Gastrocnemius medialis (tissue), 4 donors: ENCODE measurements at regions not wholly inside any gene's neighbourhood (a gene's known extent, or its start where the extent isn't known, plus 50 kb on each side); places are given as distances from the start of the nearest gene placed in this dataset.

Source experiments
- ATAC-seq, 2 donors: fragments of 150-250 bp; one replicate each; pipeline ENCODE4 v1.9.1; 2016
- DNase-seq, 2 donors: peaks; one replicate each; pipeline ENCODE4 v3.0.0-alpha.2; 2019
- H3K27ac ChIP-seq, 4 donors: fragments of 200-600 bp; sonication (generic); 1 replicate in 1 of 4; 2 replicates in 3 of 4; pipeline ENCODE4 v1.5.1; 2016 to 2018; ENCODE audit warnings: mild to moderate bottlenecking in 2 of 4, moderate library complexity in 1 of 4
- H3K27me3 ChIP-seq, 3 donors: fragments of 200-600 bp; sonication (generic) in 2 of 3; 1 replicate in 1 of 3; 2 replicates in 2 of 3; pipeline versions ENCODE4 v1.5.1 to v1.6.0; 2016 to 2019; ENCODE audit warnings: mild to moderate bottlenecking in 1 of 3, moderate library complexity in 1 of 3
- H3K36me3 ChIP-seq, 2 donors: fragments of 200-600 bp; sonication (generic) in 1 of 2; one replicate each; pipeline ENCODE4 v1.5.1; 2017 to 2018
- H3K4me1 ChIP-seq, 2 donors: fragments of 200-600 bp; sonication (generic) in 1 of 2; one replicate each; pipeline ENCODE4 v1.5.1; 2016 to 2017; ENCODE audit warnings: mild to moderate bottlenecking in 2 of 2
- H3K4me3 ChIP-seq, 4 donors: fragments of 200-600 bp; sonication (generic) in 3 of 4; 1 replicate in 1 of 4; 2 replicates in 3 of 4; pipeline ENCODE4 v1.5.1; 2016 to 2019; ENCODE audit warnings: mild to moderate bottlenecking in 2 of 4
- H3K9me3 ChIP-seq, 3 donors: fragments of 200-600 bp; sonication (generic) in 2 of 3; 1 replicate in 1 of 3; 2 replicates in 2 of 3; pipeline ENCODE4 v1.5.1; 2016 to 2019
- CTCF ChIP-seq, 5 experiments: fragments of 450-650 bp in 3 of 5; fragments of 200-600 bp in 2 of 5; sonication (generic) in 2 of 5; IDR thresholded peaks in 4 of 5; conservative IDR thresholded peaks in 1 of 5; 1 replicate in 4 of 5; 2 replicates in 1 of 5; pipeline ENCODE4 v1.5.1; 2016 to 2019; ENCODE audit warnings: antibody characterized with exemption in 5 of 5, mild to moderate bottlenecking in 3 of 5, moderate library complexity in 3 of 5
- POLR2A ChIP-seq, 2 donors: fragments of 450-650 bp; IDR thresholded peaks; one replicate each; pipeline ENCODE4 v1.6.1; 2017; ENCODE audit warnings: antibody characterized with exemption in 2 of 2, mild to moderate bottlenecking in 2 of 2, moderate library complexity in 2 of 2
- in situ Hi-C, 4 donors: fragments of 200-750 bp; cut with MboI; loops; one replicate each; pipeline versions ENCODE4 v1.15.0 to v1.8.0; 2017; ENCODE audit warnings: low sequenced_read_pairs in 4 of 4
- intact Hi-C: fragments of 100-400 bp; cut with DNase I; formaldehyde crosslinking; loops from one replicate; pipeline ENCODE4 v1.15.1; 2023; ENCODE audit warnings: low total_unique reads

DNA sequence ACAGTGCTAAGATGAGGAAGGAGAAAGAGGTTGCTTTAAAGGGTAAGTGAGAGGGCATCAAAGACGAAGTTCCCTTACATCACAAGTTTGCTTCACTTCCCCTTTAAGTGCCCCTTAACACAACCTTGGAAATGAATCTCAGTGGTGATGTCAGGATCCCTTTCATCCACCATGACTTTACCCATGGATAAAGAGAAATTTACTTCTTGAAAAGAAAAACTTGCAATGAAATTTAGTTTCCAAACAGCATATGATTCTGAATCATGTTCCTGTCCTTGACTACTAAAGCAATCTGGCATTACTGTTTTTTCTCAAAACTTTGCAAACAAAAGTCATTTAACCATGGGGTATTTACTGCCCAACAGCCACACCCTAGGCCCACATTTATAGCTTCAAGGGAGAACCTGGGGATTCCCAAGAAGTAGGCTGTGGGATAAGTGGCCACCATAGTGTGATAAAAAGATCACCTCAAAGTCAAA, 135.9 kb downstream of the ITGB8 start:
- no peak overlapping the region for H3K27ac ChIP-seq
- H3K36me3 ChIP-seq: no peaks in the 10 kb centered on the region
- TF ChIP-seq POLR2A (IDR thresholded peaks at IDR 0.05) (no peak), CTCF (IDR thresholded peaks at IDR 0.05 in 4 of 5, conservative IDR thresholded peaks at IDR 0.05 in 1 of 5) (no peak)
- intact Hi-C loops: no loop called here
- in situ Hi-C loops: no loop called here
- no peak overlapping the region for H3K4me3 ChIP-seq
- ATAC-seq: no peak
- DNase-seq: no peak
- no peaks in the 10 kb centered on the region for H3K27me3 ChIP-seq
- no peaks in the 10 kb centered on the region for H3K4me1 ChIP-seq
- no peaks in the 10 kb centered on the region for H3K9me3 ChIP-seq

DNA sequence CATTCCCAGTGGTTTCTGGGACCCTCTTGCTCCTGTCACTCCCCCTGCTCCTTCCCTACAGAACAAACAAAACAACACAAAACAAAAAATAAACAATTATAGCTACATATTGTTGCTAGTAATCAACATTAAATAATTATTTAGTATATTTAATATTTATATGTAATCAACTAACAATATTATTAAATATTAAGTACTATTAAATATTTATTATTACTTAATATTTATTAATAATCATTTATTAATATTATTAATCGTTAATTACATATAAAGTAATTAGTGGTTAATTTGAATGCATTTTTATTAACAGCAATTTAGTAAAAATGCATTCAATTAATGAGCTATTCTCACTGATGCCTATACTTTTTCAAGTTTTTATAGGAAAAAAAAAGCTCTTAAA, 139.4 kb downstream of the ITGB8 start:
- TF ChIP-seq CTCF (IDR thresholded peaks at IDR 0.05 in 4 of 5, conservative IDR thresholded peaks at IDR 0.05 in 1 of 5) (no peak), POLR2A (IDR thresholded peaks at IDR 0.05) (no peak)
- intact Hi-C loops (no loop called here), in situ Hi-C loops (no loop called here)
- ATAC-seq (no peak), DNase-seq (no peak)
- Histone ChIP-seq H3K9me3 (no peaks in the 10 kb centered on the region), H3K27ac (no peak overlapping the region), H3K4me1 (no peaks in the 10 kb centered on the region), H3K4me3 (no peak overlapping the region), H3K36me3 (no peaks in the 10 kb centered on the region), H3K27me3 (no peaks in the 10 kb centered on the region)

DNA sequence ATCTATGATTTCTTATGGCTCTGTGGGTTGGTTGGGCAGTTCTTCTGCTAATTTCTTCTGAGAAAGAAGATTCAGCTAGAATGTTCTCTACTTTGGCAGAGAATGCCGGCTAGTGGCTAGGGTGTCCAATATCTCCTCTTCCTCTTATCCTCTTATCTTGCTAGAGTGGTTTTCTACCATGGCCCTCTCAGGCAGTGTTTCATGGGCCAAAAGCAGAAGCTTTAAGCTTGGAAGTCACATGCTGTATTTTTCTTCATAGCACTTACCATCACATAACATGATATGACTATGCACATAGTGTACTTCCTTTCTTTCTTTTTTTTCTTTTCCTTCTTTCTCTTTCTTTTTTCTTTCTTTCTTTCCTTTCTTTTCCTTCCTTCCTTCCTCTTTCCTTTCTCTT, 140.0 kb downstream of the ITGB8 start:
- Histone ChIP-seq H3K9me3 (no peaks in the 10 kb centered on the region), H3K36me3 (no peaks in the 10 kb centered on the region), H3K27ac (no peak overlapping the region), H3K4me3 (no peak overlapping the region), H3K4me1 (no peaks in the 10 kb centered on the region), H3K27me3 (no peaks in the 10 kb centered on the region)
- intact Hi-C loops: no loop called here
- ATAC-seq (no peak), DNase-seq (no peak)
- in situ Hi-C loops: no loop called here
- no peak for TF ChIP-seq CTCF (IDR thresholded peaks at IDR 0.05 in 4 of 5, conservative IDR thresholded peaks at IDR 0.05 in 1 of 5)
- TF ChIP-seq POLR2A (IDR thresholded peaks at IDR 0.05): no peak

- H3K27me3 ChIP-seq: no peaks in the 10 kb centered on the region
- H3K4me1 ChIP-seq: no peaks in the 10 kb centered on the region
- no peaks in the 10 kb centered on the region for H3K9me3 ChIP-seq
- H3K4me3 ChIP-seq: no peak overlapping the region
- in situ Hi-C loops (no loop called here), intact Hi-C loops (no loop called here)
- DNase-seq (no peak), ATAC-seq (no peak)
- no peak overlapping the region for H3K27ac ChIP-seq
- no peaks in the 10 kb centered on the region for H3K36me3 ChIP-seq
- TF ChIP-seq CTCF (IDR thresholded peaks at IDR 0.05 in 4 of 5, conservative IDR thresholded peaks at IDR 0.05 in 1 of 5) (no peak), POLR2A (IDR thresholded peaks at IDR 0.05) (no peak)
Observed at GRCh38 chr7:20474249-20474648, 141.2 kb upstream of the ABCB5 start.

- no peak for ATAC-seq
- in situ Hi-C loops (no loop called here), intact Hi-C loops (no loop called here)
- Histone ChIP-seq H3K27ac (no peak overlapping the region), H3K36me3 (no peaks in the 10 kb centered on the region), H3K27me3 (no peaks in the 10 kb centered on the region), H3K4me3 (no peak overlapping the region), H3K4me1 (no peaks in the 10 kb centered on the region), H3K9me3 (no peaks in the 10 kb centered on the region)
- no peak for DNase-seq
- TF ChIP-seq CTCF (IDR thresholded peaks at IDR 0.05 in 4 of 5, conservative IDR thresholded peaks at IDR 0.05 in 1 of 5) (no peak), POLR2A (IDR thresholded peaks at IDR 0.05) (no peak)
Observed at GRCh38 chr7:20475756-20476155, 139.7 kb upstream of the ABCB5 start.
